HepG2 (cell line): ENCODE measurements at regions not wholly inside any gene's neighbourhood (a gene's known extent, or its start where the extent isn't known, plus 50 kb on each side); places are given as distances from the start of the nearest gene placed in this dataset.

Experiments used
- EEA1 ChIP-seq: sonication (generic); formaldehyde crosslinking; IDR thresholded peaks from 2 replicates; pipeline ENCODE4 v1.5.1; 2020; ENCODE audit warnings: mild to moderate bottlenecking, missing genetic modification reagents, borderline replicate concordance
- EED ChIP-seq: sonication (generic); formaldehyde crosslinking; IDR thresholded peaks from 2 replicates; pipeline ENCODE4 v1.5.0; 2020; ENCODE audit warnings: mild to moderate bottlenecking, missing genetic modification reagents
- KDM1A ChIP-seq: IDR thresholded peaks from 2 replicates; pipeline ENCODE4 v1.6.1; 2016; ENCODE audit warnings: missing compliant biosample characterization
- MTF2 ChIP-seq: sonication (generic); formaldehyde crosslinking; IDR thresholded peaks from 2 replicates; pipeline ENCODE4 v1.5.0; 2020; ENCODE audit warnings: missing genetic modification reagents, borderline replicate concordance
- PHF5A ChIP-seq: IDR thresholded peaks from one replicate; pipeline ENCODE4 v1.6.1; 2018; ENCODE audit warnings: low read depth, missing genetic modification reagents; ENCODE audit not compliant: unreplicated experiment
- RFX1 ChIP-seq: fragments of 450-650 bp; IDR thresholded peaks from 2 replicates; pipeline ENCODE4 v1.6.1; 2017
- ZNF234 ChIP-seq: sonication (generic); formaldehyde crosslinking; conservative IDR thresholded peaks from 2 replicates; pipeline ENCODE4 v1.5.1; 2020; ENCODE audit warnings: mild to moderate bottlenecking, missing genetic modification reagents
- ZNF766 ChIP-seq: sonication (generic); formaldehyde crosslinking; IDR thresholded peaks from 2 replicates; pipeline ENCODE4 v1.5.0; 2020; ENCODE audit warnings: missing genetic modification reagents, borderline replicate concordance

DNA sequence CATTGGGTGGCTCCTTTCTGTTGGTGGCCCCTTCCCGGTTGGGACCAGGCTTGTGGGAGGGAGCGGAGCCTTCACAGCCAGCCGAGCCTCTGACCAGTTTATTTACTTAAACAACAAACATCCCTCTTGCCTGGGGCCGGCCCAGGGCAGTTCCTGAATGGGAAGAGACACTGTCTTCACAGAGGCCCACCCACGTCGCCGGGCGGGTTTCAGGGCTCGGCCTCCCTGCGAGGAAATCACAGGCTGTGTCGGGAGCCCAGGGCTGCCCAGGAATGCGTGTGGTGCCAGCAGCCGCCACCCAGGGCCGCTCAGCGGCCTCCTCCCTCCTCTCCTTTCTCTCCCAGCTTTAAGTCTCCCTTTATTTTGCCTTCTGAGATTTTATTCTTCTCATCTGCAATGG is 132.5 kb downstream of the HSD17B3 start:
- TF ChIP-seq ZNF766 (CRISPR knock-in tag) (no peak), EED (no peak), KDM1A (no peak), ZNF234 (no peak), RFX1 (no peak), EEA1 (no peak), PHF5A (CRISPR knock-in tag) (no peak), MTF2 (CRISPR knock-in tag) (0 out of 2 replicates have a peak, but pooled peaks have one; percentile 55)
